Peyer's patch (tissue), 4 donors: ENCODE measurements at regions not wholly inside any gene's neighbourhood (a gene's known extent, or its start where the extent isn't known, plus 50 kb on each side); places are given as distances from the start of the nearest gene placed in this dataset.

Experiments
- DNase-seq, 3 donors: peaks; one replicate each; pipeline ENCODE4 v3.0.0-alpha.2; 2017 to 2019
- H3K27ac ChIP-seq, 4 donors: fragments of 200-600 bp; sonication (generic); one replicate each; pipeline ENCODE4 v1.5.1; 2016 to 2019
- H3K27me3 ChIP-seq, 2 donors: fragments of 200-600 bp; sonication (generic); one replicate each; pipeline ENCODE4 v1.5.1; 2019
- H3K36me3 ChIP-seq, 3 donors: fragments of 200-600 bp; sonication (generic); one replicate each; pipeline ENCODE4 v1.5.1; 2016 to 2019
- H3K4me1 ChIP-seq, 4 donors: fragments of 200-600 bp; sonication (generic); one replicate each; pipeline ENCODE4 v1.5.1; 2016 to 2019
- H3K4me3 ChIP-seq, 4 donors: fragments of 200-600 bp; sonication (generic); 1 replicate in 3 of 4; 2 replicates in 1 of 4; pipeline ENCODE4 v1.5.1; 2016 to 2019; ENCODE audit warnings: mild to moderate bottlenecking in 1 of 4
- H3K9me3 ChIP-seq, 4 donors: fragments of 200-600 bp; sonication (generic); one replicate each; pipeline ENCODE4 v1.5.1; 2016 to 2019; ENCODE audit warnings: mild to moderate bottlenecking in 1 of 4
- CTCF ChIP-seq, 6 experiments: fragments of 450-650 bp in 4 of 6; fragments of 200-600 bp in 2 of 6; sonication (generic) in 1 of 6; IDR thresholded peaks; one replicate each; pipeline ENCODE4 v1.5.1; 2017 to 2019; ENCODE audit warnings: antibody characterized with exemption in 6 of 6, mild to moderate bottlenecking in 3 of 6, moderate library complexity in 1 of 6
- POLR2A ChIP-seq, 2 donors: fragments of 450-650 bp; IDR thresholded peaks; one replicate each; pipeline ENCODE4 v1.5.1; 2017; ENCODE audit warnings: antibody characterized with exemption in 2 of 2, mild to moderate bottlenecking in 2 of 2, moderate library complexity in 2 of 2

DNA sequence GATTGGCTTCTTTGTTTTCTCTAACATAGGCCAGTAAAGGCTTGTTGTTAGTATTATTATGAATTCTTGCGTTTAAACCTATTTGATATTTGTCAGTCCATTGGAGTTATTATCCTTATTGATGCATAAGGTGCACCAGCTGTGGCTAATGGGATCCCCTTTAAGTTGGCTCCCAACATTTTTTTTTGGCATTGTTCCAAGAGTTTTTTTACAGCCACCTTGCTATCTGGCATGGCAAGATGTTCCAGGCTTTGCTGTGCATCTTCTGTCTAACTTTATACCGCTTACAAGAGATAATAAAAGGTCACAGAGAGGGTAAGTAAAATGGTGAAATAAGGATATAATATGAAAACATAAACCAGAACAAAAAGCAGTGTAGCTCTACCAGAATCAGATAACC, 157.5 kb upstream of the TACR1 start:
- H3K4me3 ChIP-seq: no peak overlapping the region
- no peaks in the 10 kb centered on the region for H3K36me3 ChIP-seq
- no peak for TF ChIP-seq CTCF (IDR thresholded peaks at IDR 0.05)
- no peak for TF ChIP-seq POLR2A (IDR thresholded peaks at IDR 0.05)
- H3K9me3 ChIP-seq: no peaks in the 10 kb centered on the region
- no peak overlapping the region for H3K27ac ChIP-seq
- DNase-seq: no peak
- no peaks in the 10 kb centered on the region for H3K4me1 ChIP-seq
- no peaks in the 10 kb centered on the region for H3K27me3 ChIP-seq

GRCh38 chr2:75353131-75353530, 153.8 kb upstream of the TACR1 start:
- H3K9me3 ChIP-seq: no peaks in the 10 kb centered on the region
- H3K27me3 ChIP-seq: no peaks in the 10 kb centered on the region
- no peak for DNase-seq
- no peaks in the 10 kb centered on the region for H3K36me3 ChIP-seq
- H3K27ac ChIP-seq: no peak overlapping the region
- TF ChIP-seq CTCF (IDR thresholded peaks at IDR 0.05) (no peak), POLR2A (IDR thresholded peaks at IDR 0.05) (no peak)
- no peak overlapping the region for H3K4me3 ChIP-seq
- no peaks in the 10 kb centered on the region for H3K4me1 ChIP-seq

- Histone ChIP-seq H3K27me3 (no peaks in the 10 kb centered on the region), H3K4me3 (no peak overlapping the region), H3K4me1 (no peaks in the 10 kb centered on the region), H3K9me3 (no peaks in the 10 kb centered on the region), H3K27ac (no peak overlapping the region), H3K36me3 (no peaks in the 10 kb centered on the region)
- DNase-seq: no peak
- TF ChIP-seq CTCF (IDR thresholded peaks at IDR 0.05): no peak
- no peak for TF ChIP-seq POLR2A (IDR thresholded peaks at IDR 0.05)
Observed at GRCh38 chr2:75348307-75348706, 149.0 kb upstream of the TACR1 start.

DNA sequence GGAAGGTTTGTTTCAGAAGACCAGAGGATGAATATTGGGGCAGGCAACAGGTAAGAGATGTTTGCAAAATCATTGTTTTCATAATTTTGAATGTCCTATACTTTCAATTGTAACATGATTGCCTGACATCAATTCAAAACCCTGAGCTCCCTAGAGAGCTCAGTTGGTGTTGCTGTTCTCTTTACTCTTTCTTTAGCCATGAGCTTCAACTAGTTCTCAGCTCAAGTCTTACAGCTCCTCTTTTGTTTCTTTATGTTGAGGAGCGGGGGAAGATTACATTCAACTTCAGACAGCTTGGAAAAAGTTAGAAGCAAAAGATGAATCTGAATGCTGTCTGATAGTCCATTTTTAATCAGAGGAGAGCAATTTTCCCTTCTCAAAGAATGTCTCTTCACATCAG, 144.8 kb upstream of the TACR1 start:
- H3K9me3 ChIP-seq: no peaks in the 10 kb centered on the region
- DNase-seq: no peak
- TF ChIP-seq CTCF (IDR thresholded peaks at IDR 0.05) (no peak), POLR2A (IDR thresholded peaks at IDR 0.05) (no peak)
- H3K27me3 ChIP-seq: no peaks in the 10 kb centered on the region
- no peak overlapping the region for H3K4me3 ChIP-seq
- H3K27ac ChIP-seq: no peak overlapping the region
- H3K4me1 ChIP-seq: no peaks in the 10 kb centered on the region
- no peaks in the 10 kb centered on the region for H3K36me3 ChIP-seq

GRCh38 chr2:75342504-75343175, 143.3 kb upstream of the TACR1 start:
- no peak overlapping the region for H3K4me3 ChIP-seq
- DNase-seq: no peak
- H3K9me3 ChIP-seq: no peaks in the 10 kb centered on the region
- H3K4me1 ChIP-seq: no peaks in the 10 kb centered on the region
- H3K27ac ChIP-seq: no peak overlapping the region
- no peaks in the 10 kb centered on the region for H3K27me3 ChIP-seq
- no peaks in the 10 kb centered on the region for H3K36me3 ChIP-seq
- no peak for TF ChIP-seq POLR2A (IDR thresholded peaks at IDR 0.05)
- TF ChIP-seq CTCF (IDR thresholded peaks at IDR 0.05): no peak

DNA sequence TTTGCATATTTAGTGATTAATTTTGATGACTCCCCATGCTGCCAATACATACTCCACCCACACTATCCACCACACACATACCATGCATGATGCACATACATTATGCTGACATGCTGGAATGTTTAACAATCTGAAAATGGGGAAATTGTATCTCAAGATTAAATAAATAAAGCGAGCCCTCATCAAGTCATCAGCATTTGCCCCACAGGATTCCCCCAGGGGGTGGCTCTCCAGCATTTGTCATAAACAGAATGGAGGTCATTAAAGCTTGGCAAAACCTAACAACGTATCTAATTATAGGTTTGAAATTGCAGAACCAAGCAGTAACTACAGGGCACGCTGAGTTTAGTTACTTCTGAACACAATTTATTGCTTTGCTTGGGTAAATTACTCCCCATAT, 141.2 kb upstream of the TACR1 start:
- no peak for DNase-seq
- no peaks in the 10 kb centered on the region for H3K27me3 ChIP-seq
- H3K4me3 ChIP-seq: no peak overlapping the region
- H3K27ac ChIP-seq: no peak overlapping the region
- no peaks in the 10 kb centered on the region for H3K4me1 ChIP-seq
- TF ChIP-seq CTCF (IDR thresholded peaks at IDR 0.05) (no peak), POLR2A (IDR thresholded peaks at IDR 0.05) (no peak)
- no peaks in the 10 kb centered on the region for H3K9me3 ChIP-seq
- H3K36me3 ChIP-seq: no peaks in the 10 kb centered on the region
